ENCODE measurements at regions not wholly inside any gene's neighbourhood (a gene's known extent, or its start where the extent isn't known, plus 50 kb on each side); places are given as distances from the start of the nearest gene placed in this dataset.

DNA sequence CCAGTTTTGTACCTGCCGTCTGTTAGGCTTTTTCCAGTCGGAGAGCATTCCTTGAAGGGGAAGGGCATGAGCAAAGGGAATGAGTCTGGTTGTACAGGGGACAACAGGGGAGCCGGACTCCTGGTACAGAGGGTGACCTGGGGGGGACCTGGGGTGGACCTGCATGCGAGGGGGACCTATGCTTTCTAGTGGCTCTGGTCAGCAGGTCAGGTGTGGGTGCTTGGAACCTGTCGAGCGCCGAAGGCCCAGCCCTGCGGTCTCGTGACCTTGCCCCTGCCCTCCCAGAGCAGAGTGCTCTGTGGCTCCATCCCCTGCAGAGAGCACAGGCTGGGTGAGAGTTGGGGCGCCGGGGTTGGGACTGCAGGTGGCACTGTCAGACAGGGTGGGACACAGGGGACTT lies 96.7 kb upstream of the ASAP2 start:
- ATAC-seq (no peak), DNase-seq (ENCODE audit: missing footprints) (no peak)
- intact Hi-C loops (cut with DNase I): no loop called here

DNA sequence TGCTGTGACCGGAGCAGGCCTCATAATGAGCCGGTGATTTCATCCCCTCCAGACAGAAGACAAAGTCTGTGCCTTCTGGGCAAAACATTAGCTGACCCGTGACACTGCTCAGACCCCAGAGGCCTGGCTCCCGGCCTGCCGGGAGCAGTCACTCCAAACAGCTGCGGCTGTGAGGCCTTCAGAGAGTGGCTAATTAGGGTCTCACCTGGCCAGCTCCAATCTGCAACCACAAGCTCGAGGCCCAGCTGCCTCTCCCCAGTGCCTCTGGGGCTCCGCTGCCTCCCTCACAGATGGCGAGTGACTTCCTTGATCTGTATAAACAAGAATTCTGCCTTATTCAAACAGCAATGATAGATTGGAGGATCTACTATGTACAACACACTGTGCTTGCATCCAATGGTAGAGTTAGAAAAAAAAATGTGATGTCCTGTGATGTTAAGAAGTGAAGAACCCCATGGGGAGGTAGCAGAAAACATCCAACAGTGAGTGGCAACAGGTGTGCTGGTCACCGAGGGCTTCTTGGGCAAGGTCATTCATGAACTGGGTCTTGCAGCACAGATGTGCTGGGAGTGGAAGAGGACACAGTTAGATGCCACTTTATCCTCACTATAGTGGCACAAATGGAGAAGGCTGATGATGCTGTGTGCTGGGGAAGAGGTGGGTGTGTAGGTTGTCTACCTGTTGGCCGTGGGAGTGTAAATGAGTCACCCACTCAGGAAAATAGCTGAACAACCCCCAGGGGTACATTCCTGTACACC lies 98.2 kb upstream of the ASAP2 start:
- intact Hi-C loops (cut with DNase I): no loop called here
- no peak for ATAC-seq
- DNase-seq (ENCODE audit: missing footprints): no peak

DNA sequence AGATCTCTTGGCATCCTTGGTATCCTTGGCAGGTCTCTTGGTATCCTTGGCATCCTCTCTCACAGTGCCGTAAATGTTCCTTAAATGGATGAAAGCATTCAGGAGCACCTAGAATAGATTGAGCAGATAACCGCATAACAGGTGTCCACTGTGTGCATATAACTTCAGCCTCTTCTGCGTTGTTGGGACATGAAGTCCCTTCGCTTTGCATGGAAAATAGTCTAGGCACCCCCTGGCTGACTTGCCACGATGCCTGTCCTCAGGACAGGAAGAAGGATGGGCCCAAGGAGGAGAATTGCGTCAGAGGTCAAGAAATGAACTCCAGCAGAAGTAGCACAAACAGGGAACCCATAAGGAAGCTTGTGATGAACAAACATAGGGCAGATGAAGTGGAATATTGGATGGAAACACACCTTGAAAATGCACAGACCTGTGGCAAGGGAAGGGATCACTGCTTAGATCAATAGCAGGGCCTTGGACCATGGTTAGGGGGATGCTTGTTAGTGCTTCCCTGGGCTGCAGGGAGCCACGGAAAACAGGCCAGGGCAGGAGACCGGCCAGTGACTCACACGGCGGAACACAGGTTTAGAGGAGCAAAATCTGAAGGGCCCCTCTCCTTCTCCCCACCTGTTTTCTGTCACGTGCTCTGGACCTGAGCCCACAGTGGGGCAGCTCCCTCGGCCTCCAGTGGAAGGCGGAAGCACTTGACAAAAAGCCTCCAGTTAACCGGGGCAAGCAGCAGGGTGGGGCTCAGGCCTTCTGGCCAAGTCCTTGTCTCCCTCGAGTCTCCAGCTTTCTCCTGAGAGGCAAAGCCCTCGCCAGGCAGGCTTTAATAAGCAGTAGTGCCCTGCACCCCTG lies 99.2 kb upstream of the ASAP2 start:
- intact Hi-C loops (cut with DNase I): no loop called here
- ATAC-seq (no peak), DNase-seq (ENCODE audit: missing footprints) (no peak)

DNA sequence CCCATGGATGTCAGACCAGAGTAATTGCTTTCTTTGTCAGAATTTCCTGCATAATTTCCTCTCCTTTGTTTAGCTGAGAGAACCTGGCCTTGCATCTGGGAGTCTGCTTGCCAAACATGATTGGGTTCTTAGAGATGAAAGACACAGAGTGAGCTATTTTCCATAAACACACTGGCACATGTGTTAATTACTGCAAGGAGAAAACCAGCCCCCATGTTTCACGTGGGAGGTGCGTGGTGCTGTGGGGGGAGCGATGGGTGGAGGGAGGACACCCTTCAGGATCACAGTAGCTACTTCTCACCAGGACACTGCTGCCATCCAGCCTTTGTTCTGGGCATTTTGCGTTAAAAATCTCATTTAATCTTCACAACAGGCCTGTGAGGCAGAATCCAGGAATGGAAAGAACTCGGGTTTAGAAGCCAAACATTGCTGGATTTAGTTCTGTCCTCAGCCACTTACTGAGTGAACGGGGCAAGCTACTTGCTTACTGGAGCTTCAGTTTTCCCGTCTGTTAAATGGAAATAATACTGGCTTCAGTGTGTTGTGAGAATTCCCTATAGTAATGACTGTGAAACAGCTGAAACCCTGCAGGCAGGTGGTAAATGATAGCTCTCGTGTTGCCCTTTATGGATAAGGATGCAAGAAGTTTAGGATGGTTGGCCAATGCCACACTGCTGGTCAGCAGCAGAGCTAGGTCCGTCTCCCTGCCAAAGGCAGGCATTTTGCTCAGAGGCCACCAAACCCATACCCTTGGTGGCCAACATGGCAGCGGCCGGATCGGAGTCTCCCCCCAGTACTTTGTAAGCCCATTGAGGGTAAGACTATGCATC lies 100.1 kb upstream of the ASAP2 start:
- DNase-seq (ENCODE audit: missing footprints) (no peak), ATAC-seq (no peak)
- intact Hi-C loops (cut with DNase I): no loop called here

DNA sequence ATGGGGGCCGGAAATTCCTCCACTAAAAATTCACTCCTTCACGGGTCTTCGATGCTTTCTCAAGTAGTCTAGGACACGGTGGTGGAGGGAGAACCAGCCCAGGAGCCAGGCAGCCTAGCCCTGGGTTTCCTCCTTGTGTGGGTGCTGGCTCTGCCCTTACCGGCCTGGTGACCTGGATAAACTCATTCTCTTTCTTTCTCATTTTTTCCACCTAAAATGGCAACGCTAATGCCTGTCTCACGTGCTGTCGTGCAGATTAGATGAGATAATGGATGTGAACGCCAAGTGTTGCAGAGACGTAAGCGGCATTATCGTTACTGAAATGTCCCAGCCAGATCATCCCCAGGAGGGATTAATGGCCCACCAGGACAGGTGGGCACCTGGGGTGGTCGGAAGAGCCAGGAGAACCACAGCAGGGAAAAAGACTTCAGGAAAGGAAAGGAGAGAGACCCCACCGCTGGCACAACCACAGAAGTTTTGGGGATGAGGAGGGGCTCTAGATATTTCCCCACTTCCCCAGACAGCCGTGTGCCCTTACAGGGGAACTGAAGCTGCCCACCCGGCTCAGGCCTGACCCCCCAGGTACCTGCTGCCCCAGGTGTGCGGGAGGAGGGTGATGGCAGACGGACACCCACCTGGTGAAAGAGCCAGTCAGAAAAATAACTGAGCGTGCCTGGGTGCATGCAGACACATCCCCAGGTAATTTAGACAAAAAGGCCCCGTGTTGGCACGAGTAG lies 100.8 kb upstream of the ASAP2 start:
- DNase-seq (ENCODE audit: missing footprints): no peak
- intact Hi-C loops (cut with DNase I): no loop called here
- no peak for ATAC-seq

DNA sequence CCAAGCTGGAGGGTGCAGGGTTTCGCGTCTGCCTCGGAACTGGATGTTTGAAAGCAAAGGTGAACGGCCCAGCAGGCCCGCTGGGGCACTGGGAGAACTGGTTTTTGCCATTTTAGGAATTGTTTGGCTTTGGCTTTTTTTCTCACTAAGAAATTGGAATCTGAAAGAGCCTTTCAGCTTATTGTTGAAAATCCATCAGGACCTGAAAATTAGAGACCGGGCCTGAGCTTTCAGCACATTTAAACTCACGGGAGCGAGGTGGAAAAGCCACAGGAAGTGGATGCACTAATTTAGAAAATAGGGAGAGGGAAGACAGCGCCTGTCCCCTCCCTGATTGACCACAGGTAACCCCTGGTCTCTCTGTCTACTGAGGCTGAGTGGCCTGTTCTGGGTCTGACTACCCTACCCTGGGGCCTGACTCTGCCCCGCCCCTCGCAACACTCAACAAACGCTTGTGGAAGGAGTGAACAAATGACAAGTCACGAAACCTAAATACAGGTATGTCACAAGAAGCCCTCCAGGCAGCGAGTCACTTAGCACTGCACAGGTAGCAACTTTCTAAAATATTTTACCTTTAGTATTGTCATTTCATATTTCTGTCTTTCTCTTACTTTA lies 100.3 kb upstream of the MBOAT2 start:
- no peak for DNase-seq (ENCODE audit: missing footprints)
- ATAC-seq: no peak
- intact Hi-C loops (cut with DNase I): no loop called here

DNA sequence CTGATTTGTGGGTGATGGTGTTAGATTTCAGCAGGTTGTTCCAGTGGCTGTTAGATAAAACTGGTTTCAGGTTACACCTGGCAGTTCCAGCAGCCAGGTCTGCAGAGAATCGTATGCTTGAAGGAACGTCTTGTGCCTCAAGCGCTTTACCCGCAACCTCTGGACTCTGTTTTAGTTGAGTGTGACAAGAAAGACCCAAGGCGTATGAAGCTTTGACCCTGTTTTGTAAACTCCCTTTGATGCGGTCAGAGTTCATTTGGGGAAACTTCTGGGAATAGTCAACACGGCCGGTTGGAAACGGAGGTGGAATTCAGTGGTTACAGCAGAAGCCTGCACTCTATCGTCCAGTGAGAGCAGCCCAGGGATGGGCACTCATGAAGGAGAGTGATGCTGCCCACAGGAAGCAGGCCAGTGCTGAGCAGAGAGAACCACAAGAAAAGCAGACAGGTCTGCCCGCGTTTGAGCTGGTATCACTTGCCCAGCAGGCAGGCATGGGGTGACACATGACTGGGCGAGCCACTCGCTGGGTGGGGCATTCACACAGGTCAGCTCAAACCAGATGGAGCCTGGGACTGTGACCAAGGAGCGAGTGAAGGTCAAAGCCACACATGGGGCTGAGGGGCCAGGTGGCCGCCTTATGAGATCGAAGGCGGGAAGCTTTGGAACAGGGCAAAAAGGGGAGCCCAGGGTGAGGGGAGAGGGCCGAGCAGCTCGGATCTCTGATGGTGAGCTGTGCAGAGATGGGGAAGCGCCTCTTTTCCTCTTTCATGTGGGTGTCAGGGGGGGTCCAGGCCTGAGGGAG lies 99.6 kb upstream of the MBOAT2 start:
- no peak for ATAC-seq
- DNase-seq (ENCODE audit: missing footprints): no peak
- intact Hi-C loops (cut with DNase I): no loop called here

DNA sequence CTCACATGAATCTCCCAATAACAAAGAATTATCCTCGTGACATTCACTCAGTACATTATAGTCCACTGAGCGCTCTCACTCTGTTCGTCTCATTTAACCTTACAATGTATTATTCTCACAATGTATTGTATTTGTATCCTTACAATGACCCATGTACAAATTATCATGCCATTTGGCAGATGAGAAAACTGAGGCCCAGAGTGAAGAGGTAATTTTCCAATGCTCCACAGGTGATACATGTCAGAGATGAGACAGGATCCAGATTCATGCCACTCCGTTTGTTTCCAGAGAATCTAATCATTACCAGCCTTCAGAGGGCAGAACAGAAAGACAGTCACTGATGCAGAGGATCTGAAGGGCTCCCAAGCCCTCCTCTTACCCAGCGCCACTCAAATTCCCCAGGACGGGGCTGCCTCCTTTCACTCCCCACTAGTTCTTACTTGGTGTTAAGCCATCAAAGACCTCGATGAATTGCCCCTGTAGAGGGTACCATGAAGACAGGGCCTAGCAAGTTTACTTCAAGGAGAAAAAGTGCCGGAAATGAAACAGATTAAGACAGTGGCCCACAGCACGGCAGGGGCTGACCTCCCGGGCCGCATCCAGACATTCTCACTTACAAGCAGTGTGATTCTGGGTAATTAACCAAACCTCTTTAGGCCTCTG lies 98.4 kb upstream of the MBOAT2 start:
- no peak for ATAC-seq
- no peak for DNase-seq (ENCODE audit: missing footprints)
- intact Hi-C loops (cut with DNase I): no loop called here

DNA sequence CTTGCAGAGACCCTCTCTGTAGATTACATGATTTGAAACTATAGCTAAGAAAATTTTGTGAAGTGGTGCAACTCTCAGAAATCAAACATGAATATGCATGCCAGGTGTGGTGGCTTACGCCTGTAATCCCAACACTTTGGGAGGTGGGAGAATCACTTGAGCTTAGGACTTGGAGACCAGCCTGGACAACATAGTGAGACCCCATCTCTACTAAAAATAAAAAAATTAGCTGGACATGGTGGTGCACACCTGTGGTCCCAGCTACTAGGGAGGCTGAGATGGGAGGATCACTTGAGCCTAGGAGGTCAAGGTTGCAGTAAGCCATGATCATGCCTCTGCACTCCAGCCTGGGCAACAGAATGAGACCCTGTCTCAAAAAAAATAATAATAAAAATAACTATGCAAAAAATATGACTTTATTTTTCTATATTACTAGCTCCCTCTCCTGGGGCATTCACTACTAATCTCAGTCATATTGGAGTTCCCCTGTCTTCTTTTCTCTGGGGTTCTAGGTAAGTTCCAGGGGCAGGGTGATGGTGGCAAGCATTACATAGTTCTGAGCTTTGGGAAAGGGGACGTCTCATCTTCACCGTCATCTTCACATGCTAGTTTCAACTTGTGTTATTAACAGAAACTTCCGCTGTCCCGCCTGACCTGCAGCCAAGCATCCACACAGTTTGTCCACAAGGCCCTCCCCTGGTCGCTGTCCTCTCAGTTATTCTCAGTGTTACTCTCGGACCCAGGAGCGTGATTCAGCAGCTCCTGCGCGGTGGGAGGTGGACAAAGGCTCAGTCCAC lies 96.8 kb upstream of the MBOAT2 start:
- no peak for DNase-seq (ENCODE audit: missing footprints)
- intact Hi-C loops (cut with DNase I): no loop called here
- no peak for ATAC-seq

DNA sequence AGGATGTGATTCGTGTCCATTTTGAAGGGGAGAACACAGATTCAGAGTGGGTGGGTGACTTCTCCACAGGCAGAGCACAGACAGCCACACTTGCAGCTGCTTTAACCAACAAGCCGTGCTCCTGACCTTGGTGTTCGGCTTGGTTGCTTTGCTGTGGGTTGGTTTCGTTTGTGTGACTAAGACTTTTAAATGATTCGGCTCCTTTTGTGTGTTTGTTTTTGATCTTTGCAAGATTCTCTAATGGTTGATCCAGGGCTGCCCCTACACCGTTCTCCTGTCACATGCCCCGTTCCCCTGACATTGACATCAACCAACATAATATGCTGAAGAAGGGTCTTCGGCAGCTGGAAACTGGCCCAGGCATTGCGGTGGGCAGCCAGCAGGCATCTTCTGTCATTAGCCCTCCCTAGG lies 95.9 kb upstream of the MBOAT2 start:
- ATAC-seq (no peak), DNase-seq (ENCODE audit: missing footprints) (no peak)
- intact Hi-C loops (cut with DNase I): loop anchor here (10.0 kb wide), 1 partner anchor 95 kb away; the partner anchor contains the start of gene MBOAT2

DNA sequence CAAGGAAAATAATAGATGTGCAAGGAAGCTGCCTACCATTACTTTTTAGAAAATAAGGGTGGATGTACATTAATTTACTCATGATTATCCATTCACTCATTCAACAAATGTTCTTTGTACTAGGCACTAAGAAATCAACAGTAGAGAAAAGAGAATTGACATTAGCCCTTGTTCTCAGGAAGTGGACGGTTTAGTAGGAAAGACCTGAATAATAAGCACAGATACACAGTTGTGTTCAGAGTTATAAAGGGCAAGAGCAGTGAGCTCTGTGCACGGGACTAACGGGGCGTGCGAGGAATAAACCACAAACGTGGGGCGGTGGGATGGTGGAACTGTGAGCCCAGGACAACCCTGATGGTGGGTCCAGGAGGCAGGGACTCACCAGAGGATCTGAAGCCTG lies 94.4 kb upstream of the MBOAT2 start:
- intact Hi-C loops (cut with DNase I): loop anchor here (10.0 kb wide), 1 partner anchor 93 kb away; the partner anchor contains the start of gene MBOAT2
- DNase-seq (ENCODE audit: missing footprints) (no peak), ATAC-seq (no peak)

DNA sequence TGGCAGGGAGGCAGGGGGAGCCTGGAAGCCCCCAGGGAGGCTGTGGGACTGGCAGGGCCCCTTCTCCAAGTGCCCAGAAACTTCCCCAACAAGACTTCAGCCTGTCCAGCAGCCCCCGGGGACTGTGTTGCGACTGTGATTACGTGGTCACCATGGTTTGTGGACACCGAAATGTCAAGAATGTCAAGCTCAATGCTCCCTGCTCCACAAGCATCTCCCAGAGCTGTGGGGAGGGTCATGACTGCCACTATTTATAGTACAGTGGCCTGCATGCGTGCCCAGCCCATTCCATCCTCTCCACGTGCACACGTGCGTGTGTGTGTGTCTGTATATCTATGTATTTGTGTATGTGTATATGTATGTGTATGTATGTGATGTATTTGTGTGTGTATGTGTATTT lies 93.8 kb upstream of the MBOAT2 start:
- ATAC-seq: no peak
- intact Hi-C loops (cut with DNase I): loop anchor here (10.0 kb wide), 1 partner anchor 92 kb away; the partner anchor contains the start of gene MBOAT2
- no peak for DNase-seq (ENCODE audit: missing footprints)

DNA sequence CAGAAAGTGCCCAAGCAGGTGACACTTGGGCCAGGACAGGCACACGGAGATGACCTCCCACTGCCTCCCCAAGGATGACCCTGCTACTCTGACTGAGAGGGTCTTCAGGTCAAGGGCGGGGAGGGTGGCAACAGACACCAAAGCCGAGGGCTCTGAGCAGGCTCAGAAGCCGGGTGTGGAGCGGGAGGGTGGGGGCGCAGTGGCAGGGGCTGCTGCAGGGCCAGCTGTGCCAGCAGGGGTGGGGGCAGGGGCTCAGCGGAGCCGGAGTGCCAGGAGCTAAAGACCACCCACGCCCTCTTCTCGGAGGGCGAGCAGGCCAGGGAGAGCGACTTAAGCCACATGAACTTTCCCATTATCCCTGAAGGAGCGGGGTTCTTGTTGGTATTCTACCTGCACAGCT lies 93.3 kb upstream of the MBOAT2 start:
- no peak for DNase-seq (ENCODE audit: missing footprints)
- intact Hi-C loops (cut with DNase I): loop anchor here (10.0 kb wide), 1 partner anchor 92 kb away; the partner anchor contains the start of gene MBOAT2
- no peak for ATAC-seq

DNA sequence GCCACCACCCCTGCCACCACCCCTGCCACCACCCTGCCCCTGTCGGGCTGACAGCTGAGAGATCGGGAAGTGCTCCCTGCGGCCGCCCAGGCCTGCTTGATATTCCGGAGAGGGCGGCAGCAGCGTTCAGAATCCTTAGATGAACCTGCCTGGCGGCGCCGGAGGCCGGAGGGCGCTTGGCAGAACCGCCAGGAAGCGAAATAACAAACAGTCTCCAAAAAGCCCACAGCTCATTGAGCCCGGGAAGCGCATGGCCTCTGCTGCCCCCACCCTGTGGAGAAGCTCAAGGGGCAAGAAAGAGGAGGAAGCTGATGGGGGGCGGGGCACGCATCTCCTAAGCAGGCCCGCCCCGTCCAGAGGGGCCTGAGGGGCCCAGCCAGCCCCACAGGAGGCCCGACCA lies 92.2 kb upstream of the MBOAT2 start:
- peak; percentile 76 for ATAC-seq
- peak; percentile 81 for DNase-seq (ENCODE audit: missing footprints)

DNA sequence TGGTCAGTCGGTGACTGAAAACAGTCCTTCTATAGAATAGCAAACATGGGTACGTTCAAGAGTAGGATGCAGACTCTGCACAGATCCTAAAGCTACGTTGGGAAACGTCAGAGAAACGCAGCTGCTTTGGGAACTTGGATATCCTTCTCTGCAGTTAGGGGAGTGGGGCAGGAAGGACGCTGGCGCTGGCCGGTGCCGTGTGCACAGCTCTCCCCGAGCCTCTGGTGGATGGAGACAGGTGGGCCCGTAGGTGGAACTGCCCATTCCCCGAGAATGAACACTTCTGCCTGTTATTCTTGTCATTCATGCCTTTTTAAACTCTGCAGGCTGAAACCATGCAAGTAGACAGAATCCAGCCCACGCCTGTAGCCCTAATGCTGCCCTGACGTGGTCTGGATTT lies 91.7 kb upstream of the MBOAT2 start:
- intact Hi-C loops (cut with DNase I): loop anchor here (10.0 kb wide), 1 partner anchor 90 kb away; the partner anchor contains the start of gene MBOAT2
- no peak for ATAC-seq
- no peak for DNase-seq (ENCODE audit: missing footprints)

More for the DNA sequence above, 92.2 kb upstream of the MBOAT2 start:
- intact Hi-C loops (cut with DNase I): loop anchor here (10.0 kb wide), 1 partner anchor 91 kb away; the partner anchor contains the start of gene MBOAT2

DNA sequence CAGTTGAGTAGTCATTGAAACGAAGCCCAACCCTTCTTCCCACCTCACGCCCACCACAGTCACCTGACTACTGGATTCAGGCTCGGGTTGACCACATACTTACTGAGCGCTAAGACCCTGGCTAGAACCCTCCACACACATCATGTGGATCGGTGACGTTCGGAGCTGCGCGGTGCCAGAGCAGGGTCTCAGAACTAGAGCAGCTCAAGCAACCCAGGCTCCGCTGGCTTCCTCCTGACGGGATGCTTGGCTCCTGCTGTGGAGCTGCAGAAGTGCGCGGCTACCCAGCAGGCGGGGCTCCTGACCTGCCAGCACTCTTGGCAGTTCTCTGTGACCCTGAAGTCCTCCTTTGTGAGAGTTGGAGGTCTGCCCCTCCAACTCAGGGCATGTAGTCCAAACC lies 90.6 kb upstream of the MBOAT2 start:
- DNase-seq (ENCODE audit: missing footprints) (no peak), ATAC-seq (no peak)
- intact Hi-C loops (cut with DNase I): loop anchor here (10.0 kb wide), 1 partner anchor 89 kb away; the partner anchor contains the start of gene MBOAT2
